ENCODE measurements at regions not wholly inside any gene's neighbourhood (a gene's known extent, or its start where the extent isn't known, plus 50 kb on each side); places are given as distances from the start of the nearest gene placed in this dataset.
"Not testable (repeated sequence)": the region's sequence is repeated elsewhere in the genome, so short reads cannot be mapped to it uniquely, and the experiment has no call there.

- DNase-seq = no peak
Measured at GRCh38 chr4:138658518-138658917, 357.1 kb upstream of the NOCT start.

GRCh38 chr4:138656990-138657389, 358.6 kb upstream of the NOCT start:
- no peak for DNase-seq

DNA sequence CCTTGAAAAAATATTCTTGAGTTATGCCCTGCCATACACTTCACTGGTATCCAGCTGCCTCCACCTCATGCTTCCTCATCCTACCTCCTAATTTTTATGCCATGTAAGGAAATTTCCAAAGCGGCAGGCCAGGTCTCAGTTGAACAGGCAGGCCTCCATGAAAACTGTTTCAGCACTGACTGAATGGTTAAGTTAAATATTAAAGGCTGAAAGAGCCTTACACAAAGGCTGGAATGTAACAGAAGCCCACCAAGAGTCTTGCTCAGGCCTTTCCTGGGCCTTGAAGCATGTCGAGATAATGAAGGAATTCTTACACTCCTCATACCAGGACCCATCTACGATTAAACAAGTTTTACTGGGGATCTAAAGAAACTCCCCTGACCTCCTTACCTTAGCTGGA, 359.6 kb upstream of the NOCT start:
- DNase-seq = no peak

- DNase-seq = no peak
Measured at GRCh38 chr4:138655286-138655685, 360.3 kb upstream of the NOCT start.

- peak; percentile 98 for DNase-seq
Measured at GRCh38 chr4:138650929-138651448, 364.6 kb upstream of the NOCT start.

GRCh38 chr4:138650495-138650894, 365.1 kb upstream of the NOCT start:
- no peak for DNase-seq

DNA sequence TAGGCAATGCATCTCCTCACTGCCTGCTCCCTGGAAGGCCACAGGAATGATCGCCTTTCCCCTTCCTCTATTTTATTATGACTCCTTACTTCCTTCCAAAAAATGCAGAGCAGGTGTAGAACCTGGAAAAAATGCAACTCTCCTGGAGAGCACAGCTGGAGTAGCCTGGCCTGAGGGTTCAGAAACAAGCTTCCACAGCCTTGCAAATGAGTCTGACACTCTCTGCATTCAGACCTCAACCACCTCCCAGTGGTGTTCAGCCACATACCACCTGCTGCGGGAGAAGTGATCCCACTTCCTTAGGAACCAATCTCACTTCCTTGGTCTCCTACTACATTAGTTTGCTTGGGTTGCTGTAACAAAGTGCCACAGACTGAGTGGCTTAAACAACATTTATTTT, 368.1 kb upstream of the NOCT start:
- no peak for DNase-seq

- no peak for DNase-seq
Measured at GRCh38 chr4:138646383-138646782, 369.2 kb upstream of the NOCT start.

- peak; percentile 7 for DNase-seq
Measured at GRCh38 chr4:138645289-138645688, 370.3 kb upstream of the NOCT start.

DNA sequence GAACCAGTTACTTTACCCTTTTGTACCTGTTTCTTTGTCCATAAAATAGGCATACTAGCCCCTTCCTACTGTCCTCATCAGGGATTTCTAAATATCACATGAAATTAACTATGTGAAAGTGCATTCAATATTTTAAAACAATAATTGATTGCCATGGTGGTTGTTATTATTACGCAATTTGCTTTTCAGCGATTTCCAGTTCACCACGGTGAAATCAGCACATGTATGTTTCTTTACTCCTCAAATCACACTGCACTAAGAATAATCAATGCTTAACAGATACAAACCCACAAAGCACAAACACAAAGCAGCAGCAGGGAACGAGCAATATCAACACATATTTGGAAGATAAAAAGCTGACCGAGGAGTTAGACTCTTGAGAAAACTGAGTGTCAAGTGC, 371.3 kb upstream of the NOCT start:
- no peak for DNase-seq

- peak; percentile 39 for DNase-seq
Measured at GRCh38 chr4:138643827-138644226, 371.8 kb upstream of the NOCT start.

- DNase-seq = peak; percentile 35
Measured at GRCh38 chr4:138639018-138639741, 376.4 kb upstream of the NOCT start.

GRCh38 chr4:138636781-138637180, 378.8 kb upstream of the NOCT start:
- no peak for DNase-seq

DNA sequence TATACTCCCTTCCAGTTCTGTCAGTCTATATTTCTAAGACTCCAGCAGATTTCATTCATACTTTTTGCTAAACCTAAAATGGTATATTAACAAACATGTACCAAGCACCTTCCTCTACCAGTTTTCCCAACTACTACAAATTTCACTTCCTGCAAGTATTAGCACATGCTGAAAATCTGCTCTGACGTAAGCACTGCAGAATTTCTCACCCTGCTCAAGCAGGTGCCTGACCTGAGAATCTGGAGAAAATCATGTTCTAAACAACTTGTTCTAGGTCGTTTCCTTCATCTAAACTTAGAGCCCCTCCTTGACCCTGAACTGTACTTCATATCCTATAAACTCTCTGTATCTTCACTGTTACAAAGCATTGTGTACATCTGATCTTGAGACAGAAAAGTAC, 380.7 kb upstream of the NOCT start:
- no peak for DNase-seq

DNA sequence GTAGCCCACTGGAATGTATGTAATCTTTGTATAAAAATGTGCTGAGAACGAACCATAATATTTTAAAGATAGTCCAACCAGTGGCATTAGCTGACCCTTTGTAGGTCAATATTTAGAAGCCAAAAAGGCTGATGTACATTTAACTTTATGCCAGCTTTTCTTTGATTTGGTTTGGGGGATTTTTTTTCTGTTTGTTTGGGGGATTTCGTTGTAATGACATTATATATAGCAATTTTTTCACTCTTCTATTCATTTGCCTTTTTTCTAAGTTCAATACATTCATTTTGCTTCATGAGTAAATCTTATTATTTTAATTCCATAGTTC, 382.0 kb upstream of the NOCT start:
- DNase-seq = no peak

GRCh38 chr4:138632856-138633579, 382.6 kb upstream of the NOCT start:
- no peak for DNase-seq

DNA sequence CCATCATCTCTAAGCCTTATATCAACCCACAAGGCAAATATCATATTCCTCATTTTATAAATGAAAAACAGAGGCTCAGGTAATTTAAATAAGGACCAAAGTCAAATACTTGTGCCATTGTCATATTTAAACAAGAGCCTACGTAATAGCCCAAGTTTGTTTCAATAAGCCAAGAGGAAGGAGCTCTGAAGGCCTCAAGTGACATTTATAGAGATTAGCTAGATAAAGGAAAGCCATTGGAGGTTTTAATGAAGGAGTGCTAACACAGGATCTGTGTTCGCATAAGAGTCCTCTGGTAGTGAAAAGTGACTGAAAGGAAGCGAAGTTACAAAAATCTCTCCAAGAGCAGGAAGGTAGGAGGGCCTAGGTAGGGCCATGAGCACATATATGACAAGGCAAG, 384.9 kb upstream of the NOCT start:
- no peak for DNase-seq

DNA sequence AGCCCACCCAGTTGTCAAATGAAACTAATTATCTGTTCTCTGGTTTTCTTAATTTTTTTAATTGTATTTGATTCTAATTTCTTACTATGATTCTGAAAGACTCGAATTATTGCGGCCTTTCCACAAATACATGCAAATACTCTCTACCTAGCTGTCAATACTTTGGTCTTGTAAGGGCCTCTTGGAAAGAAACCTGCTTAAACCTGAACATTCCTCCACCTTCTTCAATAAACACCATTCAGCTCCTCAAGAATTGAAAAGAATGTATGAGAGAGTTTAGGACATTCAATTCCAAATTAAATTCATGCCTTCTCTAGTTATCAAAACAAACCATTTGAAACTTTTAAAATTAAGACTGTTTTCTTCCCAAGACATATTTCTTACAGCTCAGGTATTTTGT, 385.9 kb upstream of the NOCT start:
- no peak for DNase-seq

GRCh38 chr4:138627096-138627495, 384.9 kb upstream of the SLC7A11 start:
- DNase-seq = no peak

- DNase-seq = not testable (repeated sequence)
Measured at GRCh38 chr4:138622362-138622761, 380.2 kb upstream of the SLC7A11 start.

DNA sequence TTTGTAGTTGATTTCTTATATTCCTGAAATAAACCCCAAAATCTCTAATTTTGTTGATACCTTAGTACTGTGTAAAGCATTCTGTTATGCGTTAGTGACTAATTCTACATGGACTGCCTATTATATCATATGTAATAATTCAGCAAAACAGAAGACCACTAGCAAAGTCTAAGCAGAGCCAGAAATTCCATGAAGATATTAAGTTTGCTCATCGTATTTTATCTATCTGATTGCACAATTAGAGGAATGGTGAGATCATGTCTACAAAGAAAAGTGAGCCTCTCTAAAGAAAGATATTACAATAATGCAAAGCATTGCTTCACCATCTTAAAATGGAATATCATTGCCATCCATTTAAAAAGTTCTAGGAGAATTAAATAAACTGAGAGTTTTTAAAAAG, 374.6 kb upstream of the SLC7A11 start:
- DNase-seq = peak; percentile 54

- DNase-seq = no peak
Measured at GRCh38 chr4:138614398-138615142, 372.4 kb upstream of the SLC7A11 start.

DNA sequence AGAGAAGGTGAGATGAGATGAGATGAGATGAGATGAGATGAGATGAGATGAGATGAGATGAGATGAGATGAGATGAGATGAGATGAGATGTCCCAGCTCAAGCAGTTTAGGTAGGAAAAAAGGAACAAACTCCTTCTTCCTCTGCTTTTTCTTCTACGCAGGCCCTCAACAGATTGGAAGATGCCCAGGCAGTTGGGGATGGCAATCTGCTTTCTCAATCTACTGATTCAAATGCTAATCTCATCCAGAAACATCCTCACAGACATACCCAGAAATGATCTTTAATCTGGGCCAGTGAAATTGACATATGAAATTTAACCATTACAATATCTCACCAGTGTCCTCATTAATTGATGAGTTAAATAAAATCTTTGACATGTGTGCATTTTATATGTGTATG, 370.3 kb upstream of the SLC7A11 start:
- DNase-seq = no peak

- no peak for DNase-seq
Measured at GRCh38 chr4:138611721-138612120, 369.6 kb upstream of the SLC7A11 start.
